CD14-positive monocyte (primary cell): ENCODE measurements at regions not wholly inside any gene's neighbourhood (a gene's known extent, or its start where the extent isn't known, plus 50 kb on each side); places are given as distances from the start of the nearest gene placed in this dataset.

Experiments used
- DNase-seq, 3 donors: peaks; one replicate each; pipeline ENCODE4 v3.0.0-alpha.2; 2011 to 2022
- H2AFZ ChIP-seq: 2 replicates; pipeline ENCODE4 v1.6.0; 2012; ENCODE audit warnings: mild to moderate bottlenecking, low read depth, low read length, inconsistent platforms; ENCODE audit not compliant: insufficient read depth, poor library complexity, severe bottlenecking
- H3K27ac ChIP-seq, 2 donors: 1 replicate in 1 of 2; 2 replicates in 1 of 2; pipeline ENCODE4 v1.5.1; 2012 to 2013; ENCODE audit warnings: low read length in 2 of 2, control low read depth in 1 of 2, inconsistent platforms in 1 of 2, low read depth in 1 of 2, mild to moderate bottlenecking in 1 of 2
- H3K27me3 ChIP-seq, 2 donors: one replicate each; pipeline versions ENCODE4 v1.6.0 to v1.6.1; 2011 to 2013; ENCODE audit warnings: low read length in 2 of 2; ENCODE audit not compliant: control insufficient read depth in 2 of 2, insufficient read depth in 2 of 2
- H3K36me3 ChIP-seq, 2 donors: replicated peaks in 1 of 2; 1 replicate in 1 of 2; 2 replicates in 1 of 2; pipeline versions ENCODE4 v1.5.1 to v1.6.1; 2012 to 2013; ENCODE audit warnings: low read length in 2 of 2, control low read depth in 1 of 2, inconsistent platforms in 1 of 2, mild to moderate bottlenecking in 1 of 2; ENCODE audit not compliant: insufficient read depth in 2 of 2, control insufficient read depth in 1 of 2
- H3K4me1 ChIP-seq, 2 donors: 1 replicate in 1 of 2; 2 replicates in 1 of 2; pipeline versions ENCODE4 v1.5.1 to v1.6.1; 2012 to 2013; ENCODE audit warnings: low read length in 2 of 2, control low read depth in 1 of 2, inconsistent platforms in 1 of 2, mild to moderate bottlenecking in 1 of 2, moderate library complexity in 1 of 2; ENCODE audit not compliant: insufficient read depth in 2 of 2, control insufficient read depth in 1 of 2
- H3K4me2 ChIP-seq: replicated peaks from 2 replicates; pipeline ENCODE3; 2012; ENCODE audit warnings: low read length, moderate library complexity, mild to moderate bottlenecking; ENCODE audit not compliant: poor library complexity, severe bottlenecking; ENCODE audit errors: extremely low read depth
- H3K4me3 ChIP-seq, 3 experiments: fragments of 200-600 bp in 1 of 3; sonication (generic) in 1 of 3; replicated peaks in 1 of 3; 1 replicate in 2 of 3; 2 replicates in 1 of 3; pipeline ENCODE4 v1.5.1; 2011 to 2013; ENCODE audit warnings: low read length in 3 of 3, mild to moderate bottlenecking in 3 of 3, control low read depth in 2 of 3, low read depth in 2 of 3, inconsistent platforms in 1 of 3, moderate library complexity in 1 of 3
- H3K79me2 ChIP-seq: 2 replicates; pipeline ENCODE4 v1.6.0; 2012; ENCODE audit warnings: mild to moderate bottlenecking, control low read depth, inconsistent platforms, low read length, moderate library complexity; ENCODE audit not compliant: insufficient read depth
- H3K9ac ChIP-seq: 2 replicates; pipeline ENCODE4 v1.6.0; 2017; ENCODE audit warnings: low read length, mild to moderate bottlenecking; ENCODE audit not compliant: insufficient read depth, poor library complexity, severe bottlenecking
- H3K9me3 ChIP-seq, 2 donors: replicated peaks in 1 of 2; 1 replicate in 1 of 2; 2 replicates in 1 of 2; pipeline versions ENCODE4 v1.5.1 to v1.6.1; 2012 to 2013; ENCODE audit warnings: low read length in 2 of 2, control low read depth in 1 of 2; ENCODE audit not compliant: control insufficient read depth in 1 of 2, insufficient read depth in 1 of 2
- H4K20me1 ChIP-seq: 2 replicates; pipeline ENCODE4 v1.6.0; 2012; ENCODE audit warnings: mild to moderate bottlenecking, low read length, control low read depth, moderate library complexity; ENCODE audit not compliant: insufficient read depth
- H3K27ac Mint-ChIP-seq, 7 donors: one replicate each; pipeline ENCODE4 v1.8.0; 2020; ENCODE audit warnings: mild to moderate bottlenecking in 7 of 7, mixed read lengths in 7 of 7, moderate library complexity in 6 of 7, inconsistent platforms in 2 of 7
- H3K27me3 Mint-ChIP-seq, 3 donors: one replicate each; pipeline ENCODE4 v1.8.0; 2021 to 2022; ENCODE audit warnings: low read depth in 3 of 3, mild to moderate bottlenecking in 3 of 3, mixed read lengths in 3 of 3, moderate library complexity in 3 of 3, inconsistent platforms in 1 of 3
- H3K36me3 Mint-ChIP-seq, 2 donors: one replicate each; pipeline ENCODE4 v1.8.0; 2020; ENCODE audit warnings: mixed read lengths in 2 of 2, inconsistent platforms in 1 of 2, mild to moderate bottlenecking in 1 of 2
- H3K4me1 Mint-ChIP-seq: one replicate; pipeline ENCODE4 v1.8.0; 2020; ENCODE audit warnings: mild to moderate bottlenecking, mixed read lengths
- H3K4me3 Mint-ChIP-seq, 2 donors: one replicate each; pipeline ENCODE4 v1.8.0; 2020; ENCODE audit warnings: mild to moderate bottlenecking in 2 of 2, mixed read lengths in 2 of 2, moderate library complexity in 1 of 2
- H3K9me3 Mint-ChIP-seq, 7 donors: one replicate each; pipeline ENCODE4 v1.8.0; 2020 to 2022; ENCODE audit warnings: mixed read lengths in 7 of 7, mild to moderate bottlenecking in 6 of 7, moderate library complexity in 6 of 7, inconsistent platforms in 2 of 7
- CTCF ChIP-seq: fragments of 200-600 bp; IDR thresholded peaks from one replicate; pipeline ENCODE4 v1.8.0; 2022; ENCODE audit warnings: antibody characterized with exemption, mild to moderate bottlenecking
- WGBS: methylation state at CpG from one replicate; pipeline ENCODE4 v1.1.5; 2013; ENCODE audit warnings: missing lambda C conversion rate; ENCODE audit not compliant: insufficient coverage; 5-methylcytosine and 5-hydroxymethylcytosine counted together
- intact Hi-C, 2 donors: fragments of 100-400 bp; cut with micrococcal nuclease; formaldehyde crosslinking; loops; one replicate each; pipeline versions ENCODE4 v1.15.0 to v1.15.1; 2023

DNA sequence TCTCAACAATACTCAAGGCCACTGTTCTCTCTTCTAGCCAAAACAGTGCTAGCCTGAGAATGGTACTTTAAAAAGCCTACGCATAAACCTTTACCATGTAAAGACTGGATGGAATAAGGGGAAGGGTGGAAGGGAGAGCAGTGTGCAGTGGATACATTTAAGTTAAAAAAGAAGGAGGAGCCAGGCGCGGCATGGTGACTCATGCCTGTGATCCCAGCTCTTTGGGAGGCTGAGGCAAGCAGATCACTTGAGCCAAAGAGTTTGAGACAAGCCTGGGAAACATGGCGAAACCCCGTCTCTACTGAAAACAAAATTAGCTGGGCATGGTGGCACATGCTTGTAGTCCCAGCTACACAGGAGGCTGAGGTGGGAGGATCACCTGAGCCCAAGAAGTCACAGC lies 127.7 kb upstream of the KIF2A start:
- H3K4me3 Mint-ChIP-seq = no peak overlapping the region
- Histone ChIP-seq H3K4me2 (no peak overlapping the region), H3K36me3 (no peaks in the 10 kb centered on the region), H2AFZ (no peak overlapping the region), H3K4me3 (no peak overlapping the region), H3K4me1 (no peaks in the 10 kb centered on the region), H4K20me1 (no peaks in the 10 kb centered on the region), H3K27me3 (no peaks in the 10 kb centered on the region), H3K27ac (no peak overlapping the region), H3K9ac (no peak overlapping the region), H3K79me2 (no peaks in the 10 kb centered on the region), H3K9me3 (no peaks in the 10 kb centered on the region)
- H3K36me3 Mint-ChIP-seq = no peaks in the 10 kb centered on the region
- no peaks in the 10 kb centered on the region for H3K4me1 Mint-ChIP-seq
- TF ChIP-seq CTCF = no peak
- H3K27ac Mint-ChIP-seq = no peak overlapping the region
- DNase-seq = no peak
- 90% methylated on average over 4 of the region's 5 CpGs for WGBS
- peaks cover 0 to 7% (median 0%) of the 10 kb centered on the region in 7 donors for H3K9me3 Mint-ChIP-seq
- intact Hi-C loops = no loop called here
- H3K27me3 Mint-ChIP-seq = peaks cover 3 to 4% (median 4%) of the 10 kb centered on the region in 3 donors

DNA sequence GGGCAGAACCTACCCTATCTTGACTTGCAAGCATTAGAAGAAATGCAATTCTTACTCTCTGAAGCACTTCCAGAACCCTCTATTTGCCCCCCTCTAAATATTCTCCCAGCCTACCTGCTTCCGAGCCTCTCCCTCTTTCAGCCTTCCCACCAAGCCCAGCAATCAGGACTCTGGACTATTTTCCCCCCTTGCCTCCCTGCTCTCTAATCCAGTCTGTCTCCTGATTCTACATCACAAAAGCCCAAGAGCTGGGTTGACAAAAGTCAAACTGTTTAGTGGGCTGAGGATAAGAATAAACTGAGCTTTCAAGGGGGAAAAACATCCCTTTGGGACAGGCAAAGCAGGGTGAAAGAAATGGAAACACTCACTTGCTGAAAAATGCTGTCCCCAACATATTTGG lies 123.2 kb upstream of the KIF2A start:
- no peak for TF ChIP-seq CTCF
- intact Hi-C loops = no loop called here
- H3K9me3 ChIP-seq = no peaks in the 10 kb centered on the region
- H4K20me1 ChIP-seq = no peaks in the 10 kb centered on the region
- H3K36me3 ChIP-seq = no peaks in the 10 kb centered on the region
- H3K27me3 Mint-ChIP-seq = peaks cover 1 to 4% (median 2%) of the 10 kb centered on the region in 3 donors
- 91% methylated on average over 1 of the region's 1 CpG for WGBS
- H2AFZ ChIP-seq = no peak overlapping the region
- H3K4me1 ChIP-seq = no peaks in the 10 kb centered on the region
- no peak overlapping the region for H3K9ac ChIP-seq
- peaks cover 0 to 2% (median 0%) of the 10 kb centered on the region in 7 donors for H3K9me3 Mint-ChIP-seq
- no peak overlapping the region for H3K4me2 ChIP-seq
- no peaks in the 10 kb centered on the region for H3K27me3 ChIP-seq
- no peaks in the 10 kb centered on the region for H3K79me2 ChIP-seq
- H3K4me3 ChIP-seq = no peak overlapping the region
- no peaks in the 10 kb centered on the region for H3K36me3 Mint-ChIP-seq
- no peak overlapping the region for H3K27ac ChIP-seq
- no peak for DNase-seq
- no peak overlapping the region for H3K27ac Mint-ChIP-seq
- no peaks in the 10 kb centered on the region for H3K4me1 Mint-ChIP-seq
- H3K4me3 Mint-ChIP-seq = no peak overlapping the region
